Activated T-cell treated with anti-CD3 and anti-CD28 coated beads for 1 hour (primary cell): ENCODE measurements at regions not wholly inside any gene's neighbourhood (a gene's known extent, or its start where the extent isn't known, plus 50 kb on each side); places are given as distances from the start of the nearest gene placed in this dataset.

Experiments used
- DNase-seq: peaks from one replicate; pipeline ENCODE4 v3.0.0-alpha.2; 2020; ENCODE audit warnings: low read depth

GRCh38 chrX:9148615-9149399 is 114.9 kb upstream of the FAM9B start:
- no peak for DNase-seq

- DNase-seq: no peak
These were observed 115.7 kb upstream of the FAM9B start for GRCh38 chrX:9149501-9150245.

- DNase-seq: no peak
These were observed 117.9 kb upstream of the FAM9B start for GRCh38 chrX:9151772-9152307.

GRCh38 chrX:9153300-9153699 is 119.4 kb upstream of the FAM9B start:
- no peak for DNase-seq

GRCh38 chrX:9158611-9159010 is 124.7 kb upstream of the FAM9B start:
- DNase-seq: no peak

- DNase-seq: no peak
These were observed 126.9 kb upstream of the FAM9B start for GRCh38 chrX:9160698-9161329.

- no peak for DNase-seq
These were observed 128.8 kb upstream of the FAM9B start for GRCh38 chrX:9162698-9163097.

- DNase-seq: no peak
These were observed 129.3 kb upstream of the FAM9B start for GRCh38 chrX:9163214-9163709.

- DNase-seq: no peak
These were observed 130.2 kb upstream of the FAM9B start for GRCh38 chrX:9164086-9164485.

GRCh38 chrX:9164533-9165426 is 130.9 kb upstream of the FAM9B start:
- no peak for DNase-seq

- no peak for DNase-seq
These were observed 132.6 kb upstream of the FAM9B start for GRCh38 chrX:9166584-9166944.

GRCh38 chrX:9171841-9172463 is 138.0 kb upstream of the FAM9B start:
- no peak for DNase-seq

- DNase-seq: no peak
These were observed 138.5 kb upstream of the FAM9B start for GRCh38 chrX:9172464-9172850.

GRCh38 chrX:9180623-9181022 is 146.7 kb upstream of the FAM9B start:
- DNase-seq: no peak

GRCh38 chrX:9182041-9182440 is 148.1 kb upstream of the FAM9B start:
- no peak for DNase-seq

GRCh38 chrX:9183481-9183880 is 149.6 kb upstream of the FAM9B start:
- no peak for DNase-seq

GRCh38 chrX:9184211-9184610 is 150.3 kb upstream of the FAM9B start:
- DNase-seq: no peak

GRCh38 chrX:9188117-9188516 is 154.2 kb upstream of the FAM9B start:
- DNase-seq: no peak

- no peak for DNase-seq
These were observed 155.4 kb upstream of the FAM9B start for GRCh38 chrX:9189286-9189685.

GRCh38 chrX:9191392-9191791 is 157.5 kb upstream of the FAM9B start:
- DNase-seq: no peak

GRCh38 chrX:9195199-9195880 is 161.4 kb upstream of the FAM9B start:
- no peak for DNase-seq
